IMR-90 (cell line): ENCODE measurements at regions not wholly inside any gene's neighbourhood (a gene's known extent, or its start where the extent isn't known, plus 50 kb on each side); places are given as distances from the start of the nearest gene placed in this dataset.

Experiments used
- ATAC-seq: fragments of 200-7000 bp; cut with Tn5 transposase; 2 replicates; pipeline ENCODE4 v1.9.1; 2020; ENCODE audit warnings: low read depth, mild to moderate bottlenecking, moderate library complexity
- BruUV-seq: library from RNA; stranded (reverse); fragments of 400-500 nt; replicated peaks from 2 replicates; lab custom pipeline; 2021; lab: Mats Ljungman, UMichigan
- CTCF ChIA-PET: fragments of 300-600 bp; formaldehyde crosslinking; extraction: SDS; loops from one replicate; lab custom pipeline; 2021; ENCODE audit warnings: antibody characterized with exemption; lab: Yijun Ruan, JAX
- POLR2A ChIA-PET: fragments of 300-600 bp; sonication (Branson Sonifier 250); formaldehyde crosslinking; loops from one replicate; lab custom pipeline; 2022; ENCODE audit warnings: antibody characterized with exemption; ENCODE audit not compliant: unreplicated experiment; lab: Charles Lee
- DNase-seq: peaks from one replicate; pipeline ENCODE4 v3.0.0; 2013
- H2AFZ ChIP-seq: replicated peaks from 2 replicates; pipeline ENCODE3; 2013; ENCODE audit warnings: low read length, mild to moderate bottlenecking; ENCODE audit not compliant: poor library complexity
- H2AK5ac ChIP-seq: 2 replicates; pipeline ENCODE4 v1.6.1; 2013; ENCODE audit warnings: low read depth, low read length, inconsistent platforms
- H2AK9ac ChIP-seq: replicated peaks from 2 replicates; pipeline ENCODE3; 2013; ENCODE audit warnings: mild to moderate bottlenecking, low read depth, low read length, moderate library complexity; ENCODE audit not compliant: poor library complexity
- H2BK120ac ChIP-seq: 2 replicates; pipeline ENCODE4 v1.6.1; 2013; ENCODE audit warnings: low read depth, low read length, inconsistent platforms
- H2BK15ac ChIP-seq: 3 replicates; pipeline ENCODE4 v1.6.1; 2013; ENCODE audit warnings: low read depth, low read length, inconsistent platforms
- H2BK20ac ChIP-seq: 2 replicates; pipeline ENCODE4 v1.6.1; 2013; ENCODE audit warnings: low read depth, mild to moderate bottlenecking, inconsistent platforms, low read length, moderate library complexity
- H2BK5ac ChIP-seq: 2 replicates; pipeline ENCODE4 v1.6.1; 2013; ENCODE audit warnings: mild to moderate bottlenecking, low read depth, low read length, inconsistent platforms; ENCODE audit not compliant: poor library complexity, severe bottlenecking
- H3K14ac ChIP-seq: replicated peaks from 2 replicates; pipeline ENCODE4 v1.6.1; 2013; ENCODE audit warnings: low read depth, low read length, inconsistent platforms
- H3K18ac ChIP-seq: 2 replicates; pipeline ENCODE4 v1.6.1; 2013; ENCODE audit warnings: low read depth, low read length, control low read depth
- H3K23ac ChIP-seq: 2 replicates; pipeline ENCODE4 v1.6.1; 2013; ENCODE audit warnings: low read depth, low read length, inconsistent platforms
- H3K27ac ChIP-seq: 2 replicates; pipeline ENCODE4 v1.5.1; 2013; ENCODE audit warnings: mild to moderate bottlenecking, control low read depth, low read length; ENCODE audit not compliant: insufficient read depth
- H3K27me3 ChIP-seq: 2 replicates; pipeline ENCODE4 v1.6.1; 2013; ENCODE audit warnings: low read length; ENCODE audit not compliant: control insufficient read depth, insufficient read depth
- H3K36me3 ChIP-seq: 2 replicates; pipeline ENCODE4 v1.6.1; 2013; ENCODE audit warnings: low read length, mixed read lengths; ENCODE audit not compliant: control insufficient read depth, insufficient read depth
- H3K4ac ChIP-seq: 2 replicates; pipeline ENCODE4 v1.6.1; 2013; ENCODE audit warnings: low read depth, low read length, inconsistent platforms
- H3K4me1 ChIP-seq: 2 replicates; pipeline ENCODE4 v1.6.1; 2013; ENCODE audit warnings: low read length, mixed read lengths; ENCODE audit not compliant: control insufficient read depth, insufficient read depth
- H3K4me2 ChIP-seq: 2 replicates; pipeline ENCODE4 v1.6.1; 2013; ENCODE audit warnings: low read depth, mild to moderate bottlenecking, control low read depth, low read length, moderate library complexity
- H3K4me3 ChIP-seq: 2 replicates; pipeline ENCODE4 v1.5.1; 2013; ENCODE audit warnings: low read depth, mild to moderate bottlenecking, control low read depth, low read length, moderate library complexity; ENCODE audit not compliant: insufficient read depth
- H3K56ac ChIP-seq: 2 replicates; pipeline ENCODE4 v1.6.1; 2013; ENCODE audit warnings: low read length, inconsistent platforms; ENCODE audit not compliant: insufficient read depth; ENCODE audit errors: extremely low read depth
- H3K79me1 ChIP-seq, 2 experiments: 2 replicates each; pipeline ENCODE4 v1.6.1; 2013; ENCODE audit warnings: low read length in 2 of 2, inconsistent platforms in 1 of 2, low read depth in 1 of 2
- H3K9ac ChIP-seq: 2 replicates; pipeline ENCODE4 v1.6.1; 2013; ENCODE audit warnings: low read depth, low read length, control low read depth
- H3K9me1 ChIP-seq: 2 replicates; pipeline ENCODE4 v1.6.1; 2013; ENCODE audit warnings: low read length, inconsistent platforms; ENCODE audit not compliant: insufficient read depth
- H3K9me3 ChIP-seq: 2 replicates; pipeline ENCODE4 v1.6.1; 2013; ENCODE audit warnings: low read length; ENCODE audit not compliant: control insufficient read depth, insufficient read depth
- H4K20me1 ChIP-seq: 2 replicates; pipeline ENCODE4 v1.6.1; 2013; ENCODE audit warnings: low read length, inconsistent platforms; ENCODE audit not compliant: insufficient read depth
- H4K5ac ChIP-seq: 2 replicates; pipeline ENCODE4 v1.6.1; 2013; ENCODE audit warnings: mild to moderate bottlenecking, low read depth, low read length, control low read depth
- H4K8ac ChIP-seq, 2 experiments: 2 replicates each; pipeline ENCODE4 v1.6.1; 2013; ENCODE audit warnings: low read depth in 2 of 2, low read length in 2 of 2, control low read depth in 1 of 2, inconsistent platforms in 1 of 2
- H4K91ac ChIP-seq: 2 replicates; pipeline ENCODE4 v1.6.1; 2013; ENCODE audit warnings: low read depth, low read length, inconsistent platforms; ENCODE audit not compliant: insufficient read depth
- BHLHE40 ChIP-seq: fragments of 150-350 bp; IDR thresholded peaks from 2 replicates; pipeline ENCODE4 v1.6.1; 2016; ENCODE audit warnings: mild to moderate bottlenecking, low read depth, low read length
- CEBPB ChIP-seq: IDR thresholded peaks from 2 replicates; pipeline ENCODE4 v1.6.1; 2012; ENCODE audit warnings: low read depth, low read length, improper control_type of control experiment
- CHD1 ChIP-seq: IDR thresholded peaks from 2 replicates; pipeline ENCODE4 v1.6.1; 2012; ENCODE audit warnings: low read depth, low read length, improper control_type of control experiment
- ELK1 ChIP-seq: fragments of 150-350 bp; IDR thresholded peaks from 2 replicates; pipeline ENCODE4 v1.6.1; 2016; ENCODE audit warnings: low read depth, mild to moderate bottlenecking, low read length, moderate library complexity, borderline replicate concordance
- FOS ChIP-seq: fragments of 150-350 bp; IDR thresholded peaks from 2 replicates; pipeline ENCODE4 v1.6.1; 2016; ENCODE audit warnings: low read depth, low read length
- MAFK ChIP-seq: IDR thresholded peaks from 2 replicates; pipeline ENCODE4 v1.6.1; 2012; ENCODE audit warnings: low read depth, low read length, improper control_type of control experiment
- MAZ ChIP-seq: IDR thresholded peaks from 2 replicates; pipeline ENCODE4 v1.6.1; 2012; ENCODE audit warnings: low read depth, mild to moderate bottlenecking, low read length, improper control_type of control experiment, moderate library complexity, borderline replicate concordance
- MXI1 ChIP-seq: IDR thresholded peaks from 2 replicates; pipeline ENCODE4 v1.6.1; 2012; ENCODE audit warnings: low read depth, mild to moderate bottlenecking, low read length, moderate library complexity, borderline replicate concordance
- NFE2L2 ChIP-seq: fragments of 150-350 bp; IDR thresholded peaks from 2 replicates; pipeline ENCODE4 v1.6.1; 2016; ENCODE audit warnings: low read depth, mild to moderate bottlenecking, low read length
- POLR2A ChIP-seq: IDR thresholded peaks from 2 replicates; pipeline ENCODE4 v1.6.1; 2012; ENCODE audit warnings: mild to moderate bottlenecking, low read depth, low read length
- RAD21 ChIP-seq: IDR thresholded peaks from 2 replicates; pipeline ENCODE4 v1.6.1; 2012; ENCODE audit warnings: low read length, improper control_type of control experiment
- RCOR1 ChIP-seq: IDR thresholded peaks from 2 replicates; pipeline ENCODE4 v1.6.1; 2012; ENCODE audit warnings: mild to moderate bottlenecking, low read length, improper control_type of control experiment; ENCODE audit not compliant: insufficient replicate concordance
- RFX5 ChIP-seq: IDR thresholded peaks from 2 replicates; pipeline ENCODE4 v1.8.0; 2012; ENCODE audit warnings: low read depth, mild to moderate bottlenecking, low read length, moderate library complexity
- SMC3 ChIP-seq: fragments of 150-350 bp; IDR thresholded peaks from 2 replicates; pipeline ENCODE4 v1.6.1; 2016; ENCODE audit warnings: low read depth, mild to moderate bottlenecking, antibody characterized with exemption, low read length, moderate library complexity
- USF2 ChIP-seq: fragments of 150-350 bp; IDR thresholded peaks from 2 replicates; pipeline ENCODE4 v1.6.1; 2017; ENCODE audit warnings: mild to moderate bottlenecking, antibody characterized with exemption, low read length, low read depth
- WGBS, 2 experiments: methylation state at CpG; one replicate each; pipeline versions ENCODE4 v1.1.5 to v1.1.7; 2013; ENCODE audit warnings: missing lambda C conversion rate in 2 of 2; ENCODE audit not compliant: insufficient read length in 1 of 2; ENCODE audit errors: extremely low coverage in 2 of 2; 5-methylcytosine and 5-hydroxymethylcytosine counted together
- dilution Hi-C: fragments of 300-500 bp; cut with HindIII; formaldehyde crosslinking; loops from one replicate; pipeline ENCODE4 v1.14.3; 2018; ENCODE audit warnings: low sequenced_read_pairs; ENCODE audit not compliant: unreplicated experiment
- in situ Hi-C: fragments of 300-500 bp; cut with MboI; formaldehyde crosslinking; loops from 3 replicates; pipeline ENCODE4 v1.14.3; 2019; ENCODE audit warnings: low sequenced_read_pairs, inconsistent platforms, mixed read lengths
- intact Hi-C: fragments of 100-400 bp; cut with micrococcal nuclease; formaldehyde crosslinking; loops from 2 replicates; pipeline ENCODE4 v1.10.0; 2022
- TF ChIP-seq, protein P1 (sequence below): conservative IDR thresholded peaks from 2 replicates; pipeline ENCODE4 v1.5.1; 2012; ENCODE audit warnings: mild to moderate bottlenecking, low read depth, low read length, improper control_type of control experiment

DNA sequence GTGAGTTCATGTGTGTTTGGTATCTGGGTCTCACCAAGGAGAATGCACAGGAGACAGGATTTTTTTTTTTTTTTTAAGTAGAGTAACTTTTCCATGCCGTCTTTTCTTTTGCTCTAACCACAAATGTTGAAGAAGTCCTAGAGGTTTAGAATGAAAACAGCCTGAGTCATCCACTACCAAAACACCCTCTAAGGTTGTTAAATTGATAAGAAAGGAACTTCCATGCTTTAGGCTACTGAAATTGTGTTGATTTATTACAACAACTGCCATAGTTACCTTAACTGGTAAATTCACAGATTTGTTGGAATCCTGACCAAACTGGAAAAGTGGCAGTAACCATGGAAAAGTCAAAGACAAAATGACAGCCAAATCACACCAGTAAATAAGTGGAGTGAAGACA is 375.6 kb downstream of the AMY1C start:
- Histone ChIP-seq H4K8ac (no peak overlapping the region), H3K4ac (no peak overlapping the region), H3K4me2 (no peak overlapping the region), H3K23ac (no peak overlapping the region), H4K20me1 (no peaks in the 10 kb centered on the region), H3K9me1 (no peaks in the 10 kb centered on the region), H3K56ac (no peak overlapping the region), H4K91ac (no peak overlapping the region), H3K9ac (no peak overlapping the region), H3K27me3 (no peaks in the 10 kb centered on the region), H2AFZ (no peak overlapping the region), H3K4me3 (no peak overlapping the region), H2BK5ac (no peak overlapping the region), H3K9me3 (peaks cover 2% of the 10 kb centered on the region; the same call in 1 of the 2 replicates), H3K14ac (no peak overlapping the region), H3K18ac (no peak overlapping the region), H3K4me1 (no peaks in the 10 kb centered on the region), H2AK9ac (no peak overlapping the region), H3K27ac (no peak overlapping the region), H3K36me3 (no peaks in the 10 kb centered on the region), H2BK120ac (no peak overlapping the region), H2BK15ac (no peak overlapping the region), H2BK20ac (no peak overlapping the region), H3K79me1 (no peaks in the 10 kb centered on the region), H4K5ac (no peak overlapping the region), H2AK5ac (no peak overlapping the region)
- intact Hi-C loops = no loop called here
- CTCF ChIA-PET = no interaction called here
- POLR2A ChIA-PET = no interaction called here
- dilution Hi-C loops = no loop called here
- no peak for ATAC-seq
- TF ChIP-seq BHLHE40 = no peak
- TF ChIP-seq MAZ = no peak
- no peak for TF ChIP-seq RFX5
- TF ChIP-seq, protein P1, sequence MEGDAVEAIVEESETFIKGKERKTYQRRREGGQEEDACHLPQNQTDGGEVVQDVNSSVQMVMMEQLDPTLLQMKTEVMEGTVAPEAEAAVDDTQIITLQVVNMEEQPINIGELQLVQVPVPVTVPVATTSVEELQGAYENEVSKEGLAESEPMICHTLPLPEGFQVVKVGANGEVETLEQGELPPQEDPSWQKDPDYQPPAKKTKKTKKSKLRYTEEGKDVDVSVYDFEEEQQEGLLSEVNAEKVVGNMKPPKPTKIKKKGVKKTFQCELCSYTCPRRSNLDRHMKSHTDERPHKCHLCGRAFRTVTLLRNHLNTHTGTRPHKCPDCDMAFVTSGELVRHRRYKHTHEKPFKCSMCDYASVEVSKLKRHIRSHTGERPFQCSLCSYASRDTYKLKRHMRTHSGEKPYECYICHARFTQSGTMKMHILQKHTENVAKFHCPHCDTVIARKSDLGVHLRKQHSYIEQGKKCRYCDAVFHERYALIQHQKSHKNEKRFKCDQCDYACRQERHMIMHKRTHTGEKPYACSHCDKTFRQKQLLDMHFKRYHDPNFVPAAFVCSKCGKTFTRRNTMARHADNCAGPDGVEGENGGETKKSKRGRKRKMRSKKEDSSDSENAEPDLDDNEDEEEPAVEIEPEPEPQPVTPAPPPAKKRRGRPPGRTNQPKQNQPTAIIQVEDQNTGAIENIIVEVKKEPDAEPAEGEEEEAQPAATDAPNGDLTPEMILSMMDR = no peak
- no peak for TF ChIP-seq MAFK
- TF ChIP-seq MXI1 = no peak
- no peak for TF ChIP-seq POLR2A
- no peak for TF ChIP-seq RCOR1
- TF ChIP-seq FOS = no peak
- TF ChIP-seq USF2 = no peak
- no peak for TF ChIP-seq RAD21
- TF ChIP-seq NFE2L2 = no peak
- TF ChIP-seq ELK1 = no peak
- no peak for TF ChIP-seq SMC3
- no peak for TF ChIP-seq CHD1
- TF ChIP-seq CEBPB = no peak
- WGBS, 2 experiments = no CpG with 5 or more reads among the region's 1 CpG
- no peak for DNase-seq
- in situ Hi-C loops = no loop called here
- no TSS peak for BruUV-seq
